Dermis blood vessel endothelial cell (primary cell): ENCODE measurements at regions not wholly inside any gene's neighbourhood (a gene's known extent, or its start where the extent isn't known, plus 50 kb on each side); places are given as distances from the start of the nearest gene placed in this dataset.

Source experiments
- DNase-seq: peaks from one replicate; pipeline ENCODE4 v3.0.0; 2010

DNA sequence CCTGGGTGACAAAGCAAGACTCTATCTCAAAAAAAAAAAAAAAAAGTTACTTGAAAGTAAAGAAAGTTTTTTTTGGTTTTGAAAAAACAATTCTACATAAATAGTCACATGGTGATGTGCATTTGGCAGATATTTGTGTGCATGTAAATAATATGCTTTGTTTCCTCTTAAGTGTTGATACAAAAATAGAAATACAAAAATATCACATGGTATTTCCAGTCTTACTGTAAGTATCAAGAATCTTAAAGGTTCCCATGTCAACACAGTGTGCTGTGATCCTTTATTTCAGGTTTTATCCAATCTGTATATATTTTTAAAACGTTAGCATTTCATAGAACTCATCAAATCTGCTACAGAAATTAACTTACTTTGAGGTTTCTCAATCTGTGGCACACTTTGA lies 521.9 kb downstream of the TLE4 start:
- DNase-seq = no peak

DNA sequence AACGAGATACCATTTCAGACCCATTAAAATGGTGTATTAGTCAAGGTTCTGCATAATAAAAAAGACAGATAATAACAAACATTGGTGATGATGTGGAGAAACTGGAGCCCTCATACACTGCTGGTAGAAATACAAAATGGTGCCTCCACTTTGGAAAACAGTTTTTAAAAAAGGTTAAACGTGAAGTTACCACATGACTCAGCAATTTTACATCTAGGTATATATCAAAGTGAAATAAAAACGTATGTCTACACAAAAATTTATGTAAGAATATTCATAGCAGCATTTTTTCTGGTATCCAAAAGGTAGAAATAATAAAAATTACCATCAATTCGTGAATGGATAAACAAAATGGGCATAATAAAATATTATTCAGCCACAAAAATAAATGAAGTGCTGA lies 519.8 kb downstream of the TLE4 start:
- DNase-seq = no peak

DNA sequence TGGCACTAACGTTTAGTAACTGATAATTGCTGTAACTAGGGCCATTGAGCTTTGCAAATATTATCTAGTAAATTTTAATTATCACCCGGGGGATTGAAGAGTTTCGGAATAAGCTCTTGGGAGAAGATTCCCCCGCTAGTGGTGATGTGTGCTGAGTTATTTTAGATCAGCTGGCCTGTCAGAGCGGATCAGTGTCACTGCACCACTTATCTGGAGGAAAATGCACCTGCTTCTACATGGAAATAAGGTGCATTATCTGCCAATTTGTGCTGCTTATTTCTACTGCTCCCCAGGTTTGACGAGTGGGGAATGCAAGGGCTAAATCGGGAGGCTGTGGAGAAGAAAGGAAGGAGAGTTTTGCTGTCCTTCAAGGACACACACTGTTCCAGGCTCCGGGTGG lies 518.6 kb downstream of the TLE4 start:
- DNase-seq = no peak

DNA sequence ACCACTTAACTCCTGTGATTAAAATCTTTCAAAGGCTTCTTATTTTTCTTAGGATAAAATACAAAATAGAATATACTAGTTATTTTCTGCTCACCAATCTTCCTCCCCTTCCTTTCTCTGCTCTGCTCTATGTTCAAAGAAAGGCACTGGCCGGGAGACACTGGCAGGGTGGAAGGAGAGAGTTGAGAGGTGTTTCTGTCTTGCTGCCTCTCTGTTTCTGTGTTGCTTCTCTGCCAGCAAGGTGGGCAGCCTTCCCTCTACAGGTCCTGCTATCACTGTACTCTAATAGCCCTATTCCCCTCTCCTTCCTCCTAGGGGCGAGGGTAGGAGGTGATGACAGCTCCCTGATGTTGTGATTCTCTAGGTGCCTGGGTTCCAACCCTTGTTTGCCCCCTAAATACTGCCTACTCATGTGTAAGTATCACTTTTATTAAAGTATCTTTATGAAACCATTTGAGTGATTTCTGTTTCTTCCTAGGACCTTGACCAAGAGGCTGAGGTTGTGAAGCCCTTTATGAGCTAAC lies 515.1 kb downstream of the TLE4 start:
- DNase-seq = no peak

DNA sequence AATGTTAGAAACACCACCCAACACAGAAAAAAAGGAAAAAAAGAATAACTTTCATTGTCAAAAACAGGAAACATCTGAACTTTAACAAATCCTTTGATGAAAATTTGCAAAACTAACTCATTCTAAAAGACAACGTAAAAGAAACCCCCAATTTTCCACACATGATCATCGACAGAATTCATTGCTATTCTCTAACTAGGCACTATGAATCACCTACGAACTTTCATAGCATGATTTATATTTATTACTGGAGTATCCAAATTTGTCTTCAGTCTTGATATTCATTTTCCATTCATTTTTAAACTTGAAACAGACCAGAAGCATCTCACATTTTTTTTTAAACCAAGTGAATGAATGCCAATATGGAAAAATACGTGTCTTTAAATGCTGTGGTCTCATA lies 514.6 kb downstream of the TLE4 start:
- no peak for DNase-seq

DNA sequence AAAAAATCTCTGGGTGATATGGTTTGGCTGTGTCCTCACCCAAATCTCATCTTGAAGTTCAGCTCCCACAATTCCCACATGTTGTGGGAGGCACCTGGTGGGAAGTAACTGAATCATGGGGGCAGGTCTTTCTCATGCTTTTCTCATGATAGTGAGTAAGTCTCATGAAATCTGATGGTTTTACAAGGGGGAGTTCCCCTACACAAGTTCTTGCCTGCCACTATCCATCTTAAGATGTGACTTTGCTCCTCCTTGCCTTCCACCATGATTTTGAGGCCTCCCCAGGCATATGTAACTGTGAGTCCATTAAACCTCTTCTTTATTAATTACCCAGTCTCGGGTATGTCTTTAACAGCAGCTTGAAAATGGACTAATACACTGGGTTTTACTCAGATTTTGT lies 513.9 kb downstream of the TLE4 start:
- no peak for DNase-seq

DNA sequence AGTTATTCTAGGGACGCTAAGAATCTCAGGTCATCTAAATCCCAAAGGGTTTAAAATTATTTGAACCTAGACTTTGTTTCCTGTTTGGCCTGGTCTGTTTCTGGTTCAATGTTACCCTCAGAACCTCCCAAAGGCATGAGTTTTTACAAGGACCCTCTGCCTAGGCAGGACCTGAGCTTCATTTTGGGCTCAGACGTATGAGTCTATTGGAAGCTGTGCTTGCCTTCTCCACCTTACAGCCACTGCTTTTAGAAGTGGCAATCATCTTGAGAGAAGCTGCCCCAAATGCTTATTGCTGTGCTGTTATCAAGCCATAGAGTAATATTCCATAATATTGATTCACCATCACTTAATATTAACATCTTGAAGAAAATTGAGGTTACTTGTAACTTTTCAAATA lies 510.4 kb downstream of the TLE4 start:
- no peak for DNase-seq

DNA sequence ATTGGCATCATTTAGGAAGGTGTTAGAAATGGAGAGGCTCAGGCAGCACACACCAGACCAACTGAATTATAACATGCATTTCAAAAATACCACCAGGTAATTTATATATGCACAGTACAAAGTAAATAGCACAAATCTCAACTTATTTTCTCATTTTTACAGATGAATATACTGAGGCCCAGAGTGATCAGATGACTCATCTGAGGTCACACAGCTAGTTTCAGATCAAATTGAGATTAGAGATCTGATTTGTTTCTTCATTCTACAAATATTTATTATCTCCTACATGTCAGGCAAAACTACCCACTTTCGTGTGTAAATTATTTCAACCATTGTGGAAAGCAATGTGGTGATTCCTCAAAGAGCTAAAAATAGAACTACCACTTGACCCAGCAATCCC lies 507.1 kb downstream of the TLE4 start:
- no peak for DNase-seq

DNA sequence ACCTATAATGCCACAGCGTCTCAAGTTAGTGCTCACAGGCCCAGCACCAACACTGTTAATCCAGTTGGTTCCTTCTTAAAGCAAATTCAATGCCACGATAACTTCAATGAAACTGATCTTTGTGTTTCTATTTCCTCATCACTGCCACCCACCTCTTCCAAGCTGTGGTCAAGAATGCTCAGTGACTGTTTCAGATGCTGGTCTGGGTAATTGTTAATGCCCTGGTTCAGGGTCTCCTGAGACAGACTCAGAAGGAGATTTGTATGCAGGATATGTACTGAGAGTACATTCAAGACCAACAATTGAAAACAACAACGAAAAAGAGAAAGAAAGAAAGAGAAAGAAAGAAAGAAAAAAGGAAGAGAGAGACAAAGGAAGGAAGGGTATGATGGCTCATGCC lies 505.3 kb downstream of the TLE4 start:
- no peak for DNase-seq

DNA sequence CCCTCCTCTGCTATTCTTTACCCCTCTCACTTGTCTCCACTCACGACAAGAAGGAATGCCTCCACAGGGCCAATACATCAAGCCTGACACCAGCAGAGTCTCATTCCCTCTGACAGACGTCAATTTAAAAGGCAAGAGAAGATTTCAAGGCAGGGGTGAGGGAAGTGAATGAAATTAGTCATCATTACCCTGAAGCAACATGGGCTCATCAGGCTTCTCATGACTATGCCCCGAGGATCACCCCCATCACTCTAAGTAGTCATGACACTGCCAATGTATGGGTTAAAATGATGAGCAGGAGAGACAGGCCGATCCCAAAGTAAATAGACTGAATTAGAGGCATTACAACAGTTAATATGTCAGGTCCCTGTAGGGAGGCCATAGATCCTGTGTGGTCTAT lies 504.4 kb downstream of the TLE4 start:
- DNase-seq = no peak

DNA sequence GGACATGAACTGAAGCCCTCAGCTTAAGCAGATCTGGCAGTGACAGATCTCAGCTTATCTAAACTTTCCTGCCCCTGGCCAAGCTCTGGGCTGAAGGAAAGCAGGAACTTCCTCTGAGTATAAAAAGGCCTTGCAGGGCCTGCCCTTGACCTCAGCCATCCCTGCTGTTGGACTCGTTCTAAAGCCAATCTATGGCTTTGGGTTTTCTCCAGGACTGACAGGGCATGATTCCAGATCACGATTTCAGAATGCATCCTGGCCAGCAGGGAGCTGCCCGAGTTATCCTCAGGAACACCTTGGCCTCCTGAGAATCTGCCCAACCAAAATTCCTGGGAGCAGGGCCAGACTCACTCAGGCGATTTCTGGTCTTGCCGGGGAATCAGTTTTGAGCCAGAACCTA lies 502.7 kb downstream of the TLE4 start:
- DNase-seq = no peak

DNA sequence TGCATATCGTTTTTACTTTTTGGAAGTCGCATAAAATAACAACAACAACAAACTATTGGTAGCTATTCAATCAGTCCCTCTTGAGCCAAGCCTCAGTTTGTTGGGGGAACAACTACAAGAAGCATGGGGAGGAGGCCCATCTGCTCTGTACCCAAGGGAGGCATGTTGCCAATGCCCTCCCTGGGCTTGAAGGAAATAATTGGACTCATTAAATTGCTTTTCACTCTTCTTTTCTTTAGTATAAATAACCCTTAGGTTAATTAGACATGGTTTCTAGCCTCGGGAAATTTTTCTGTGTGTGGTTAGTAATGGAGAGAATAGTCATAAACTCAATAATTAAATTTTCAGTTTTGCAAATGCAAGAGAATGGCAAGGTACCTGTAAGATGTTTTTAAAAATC lies 500.7 kb downstream of the TLE4 start:
- no peak for DNase-seq

DNA sequence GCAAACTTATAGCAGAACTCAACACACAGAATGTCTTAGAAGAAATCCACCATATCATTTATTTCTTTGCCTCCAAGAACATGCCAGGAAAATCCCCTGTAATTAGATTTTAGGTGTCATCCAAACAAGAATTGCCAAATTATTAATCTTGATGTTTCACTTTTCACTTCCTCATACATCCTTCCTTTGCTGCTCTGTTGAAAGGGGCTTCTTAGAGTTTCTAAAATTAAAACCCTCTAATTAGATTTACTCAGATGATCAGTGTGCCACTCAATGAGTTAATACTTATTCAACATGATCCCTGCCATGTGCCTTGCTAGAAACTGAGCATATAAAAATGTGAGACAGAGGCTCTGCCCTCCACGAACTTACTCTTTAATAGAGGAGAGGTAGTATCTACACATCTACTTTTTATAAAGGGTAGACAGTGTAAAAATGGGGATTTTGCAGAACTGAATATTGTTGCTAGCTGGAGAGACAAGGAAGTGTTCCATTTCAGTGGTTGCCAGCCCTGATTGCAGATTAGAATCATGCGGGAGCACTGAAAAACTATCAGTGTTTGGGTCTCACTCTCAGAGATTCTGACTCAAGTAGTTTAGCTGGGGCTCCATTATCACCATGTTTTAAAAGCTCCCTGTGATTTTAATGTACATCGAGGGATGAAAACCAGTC lies 498.4 kb downstream of the TLE4 start:
- no peak for DNase-seq

DNA sequence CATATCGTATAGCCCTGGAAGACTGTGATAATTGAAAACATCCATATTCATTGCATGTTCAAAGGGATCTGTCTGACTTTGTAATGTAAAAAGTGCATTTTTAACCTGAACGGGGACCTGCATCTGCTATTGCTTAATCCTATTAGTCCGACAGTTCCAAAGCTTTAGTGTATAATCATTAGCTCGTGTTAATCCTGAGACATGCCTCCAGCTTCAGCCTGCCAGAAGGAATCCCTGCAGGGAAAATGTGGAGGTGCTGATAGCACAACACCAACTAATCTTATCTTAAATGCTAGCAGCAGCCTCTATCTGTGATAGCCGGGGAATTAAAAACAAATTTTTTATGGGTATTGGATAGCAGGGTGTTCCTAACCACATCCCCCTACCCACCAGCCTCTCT lies 495.2 kb downstream of the TLE4 start:
- DNase-seq = no peak

DNA sequence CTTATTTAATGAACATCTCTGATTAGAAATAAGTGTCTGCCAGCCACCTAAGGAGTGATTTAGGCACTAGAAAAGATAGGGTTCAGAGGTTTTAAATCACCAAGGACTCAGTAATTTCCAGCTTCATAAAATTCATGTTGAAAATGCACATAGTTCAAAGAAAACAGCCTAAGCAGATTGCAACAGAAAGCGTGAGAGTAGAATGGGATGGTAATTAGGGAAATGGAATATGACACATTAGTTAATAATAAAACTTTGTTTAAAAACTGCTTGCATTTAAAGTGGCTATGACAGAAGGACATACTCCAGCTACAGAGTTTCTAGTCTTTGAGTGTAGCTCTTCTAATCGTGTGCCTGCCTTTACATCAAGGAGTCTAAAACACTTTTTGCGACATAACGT lies 490.8 kb downstream of the TLE4 start:
- no peak for DNase-seq

DNA sequence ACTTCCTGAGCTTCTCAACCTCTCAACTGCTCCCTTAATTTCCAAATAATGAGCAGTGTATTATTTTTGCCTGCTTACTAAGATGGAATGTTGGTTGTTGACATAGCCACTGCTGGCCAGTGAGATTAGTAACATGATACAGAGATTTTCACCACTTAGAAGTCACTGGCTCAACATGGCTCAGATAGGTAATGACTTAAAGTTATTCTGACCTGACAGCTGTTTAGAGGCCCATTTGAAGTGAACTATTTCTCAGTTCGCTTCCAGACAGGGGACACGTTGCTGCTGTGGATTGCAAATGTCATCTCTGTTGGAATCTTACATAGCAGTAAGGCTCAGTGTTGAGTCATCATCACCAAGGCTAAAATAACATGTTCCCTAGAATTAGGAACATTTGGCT lies 490.2 kb downstream of the TLE4 start:
- DNase-seq = no peak

DNA sequence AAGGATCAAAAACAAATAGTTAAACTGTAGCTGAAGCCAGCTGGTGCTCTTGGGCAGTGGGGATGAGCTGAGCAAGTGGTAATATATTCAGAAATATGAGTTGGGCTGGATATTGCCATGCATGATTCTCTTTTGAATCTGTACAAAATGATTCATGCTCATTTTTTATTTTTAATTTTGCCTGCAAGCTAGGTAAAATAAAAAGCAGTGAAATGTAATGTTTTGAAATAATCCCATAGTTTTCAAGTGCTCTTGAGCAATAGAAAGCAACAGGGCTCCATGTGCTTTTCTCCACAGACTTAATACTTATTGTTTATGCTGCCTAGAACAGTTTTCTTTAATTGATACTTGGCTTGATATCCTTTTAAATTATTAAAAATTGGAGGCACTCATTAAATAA lies 489.3 kb downstream of the TLE4 start:
- no peak for DNase-seq

DNA sequence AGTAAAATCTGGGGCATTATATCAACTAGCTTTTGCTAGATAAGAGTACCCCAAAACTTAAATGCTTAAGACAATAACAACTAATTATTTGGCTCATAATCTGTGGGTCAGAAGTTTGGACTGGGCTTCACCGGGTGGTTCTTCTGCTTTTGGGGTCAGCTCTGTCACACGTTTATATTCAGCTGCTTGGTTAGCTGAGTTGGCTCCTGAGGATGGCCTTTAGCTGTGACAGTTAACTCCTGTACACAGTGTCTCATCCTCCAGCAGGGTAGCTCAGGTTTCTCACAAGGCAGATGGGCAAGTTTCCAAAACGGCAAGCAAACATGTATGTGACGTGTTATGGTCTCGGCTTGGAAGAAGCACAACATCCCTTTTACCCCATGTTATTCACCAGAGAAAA lies 488.2 kb downstream of the TLE4 start:
- DNase-seq = no peak

DNA sequence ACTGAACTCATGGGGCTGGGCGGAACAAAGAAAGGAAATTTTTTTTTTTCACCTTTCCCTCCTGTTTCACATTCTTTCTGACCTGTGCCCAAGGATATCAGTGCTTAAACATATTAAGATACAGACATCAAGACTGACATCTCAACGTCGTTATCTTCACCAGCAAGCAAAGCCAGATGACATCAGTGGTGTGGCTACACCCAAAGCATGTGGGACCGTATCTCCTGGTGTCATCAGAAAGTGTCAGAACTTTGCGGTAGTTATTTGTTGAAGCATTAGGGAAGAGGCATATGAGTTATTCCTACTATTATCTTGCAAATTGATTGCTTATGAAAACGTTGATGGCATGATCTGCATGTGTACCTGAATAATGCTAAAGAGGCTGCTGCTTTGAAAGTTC lies 487.4 kb downstream of the TLE4 start:
- no peak for DNase-seq

DNA sequence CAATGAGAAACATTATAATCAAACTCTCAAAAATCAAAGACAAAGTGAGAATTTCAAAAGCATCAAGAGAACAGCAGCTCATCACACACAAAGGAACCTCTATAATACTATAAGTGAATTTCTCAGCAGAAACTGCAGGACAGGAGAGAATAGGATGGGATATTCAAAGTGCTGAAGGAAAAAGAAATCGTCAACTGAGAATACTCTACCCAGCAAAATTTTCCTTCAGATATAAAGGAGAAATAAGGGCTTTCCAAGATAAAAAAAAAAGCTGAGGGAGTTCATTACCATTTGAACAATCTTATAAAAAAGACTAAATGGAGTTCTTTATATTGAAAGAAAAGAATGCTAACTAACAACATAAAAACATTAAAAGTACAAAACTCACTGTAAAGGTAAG lies 481.1 kb downstream of the TLE4 start:
- no peak for DNase-seq

DNA sequence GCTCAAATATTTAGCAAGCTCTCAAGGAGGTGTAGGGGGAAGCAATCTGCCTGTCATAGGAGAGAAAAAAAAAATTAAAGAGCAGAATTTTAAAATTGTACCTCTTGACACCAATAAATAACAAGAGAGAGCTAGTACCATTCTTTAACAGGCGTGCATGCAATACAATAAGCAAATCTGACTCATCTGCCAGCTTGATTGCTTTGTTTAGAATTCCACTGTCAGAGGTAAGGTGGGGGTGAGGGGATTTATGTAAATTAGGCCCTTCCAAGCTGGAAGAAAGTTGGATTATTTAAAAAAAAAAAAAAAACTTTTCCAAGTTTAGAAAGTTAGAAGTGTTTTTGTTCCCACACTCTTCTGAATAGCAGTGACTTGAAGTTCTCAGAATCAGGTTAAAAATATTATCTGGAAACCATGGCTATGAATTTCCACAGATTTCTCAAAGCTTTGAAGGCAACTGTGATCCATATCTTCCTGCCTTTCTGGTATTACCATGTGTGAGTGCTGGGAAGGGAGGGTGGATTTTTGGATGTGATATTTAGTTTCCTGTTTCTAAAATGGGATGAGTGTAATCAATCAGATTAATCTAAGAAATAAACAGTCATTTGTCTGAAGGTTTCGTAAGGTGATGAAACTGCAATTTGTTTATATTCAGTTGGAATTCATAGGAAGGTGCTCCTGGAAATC lies 477.5 kb downstream of the TLE4 start:
- DNase-seq = no peak

DNA sequence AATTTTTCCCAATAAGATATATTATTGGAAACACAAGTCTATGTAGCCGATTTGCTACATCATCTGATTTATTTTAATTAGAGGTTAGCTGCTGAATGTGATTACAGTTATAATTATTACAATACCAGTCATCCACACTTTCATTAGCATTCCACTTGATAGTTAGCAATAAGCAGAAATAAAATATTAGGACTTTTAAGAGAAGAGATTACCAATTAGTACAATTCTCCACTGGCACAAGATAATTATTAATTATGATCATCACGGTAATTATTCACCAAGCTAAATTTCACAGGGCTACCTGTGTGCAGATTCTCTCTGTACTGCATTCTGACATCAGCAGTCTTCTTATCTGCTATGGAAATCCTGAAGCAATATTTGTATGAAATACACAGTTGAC lies 474.7 kb downstream of the TLE4 start:
- no peak for DNase-seq

DNA sequence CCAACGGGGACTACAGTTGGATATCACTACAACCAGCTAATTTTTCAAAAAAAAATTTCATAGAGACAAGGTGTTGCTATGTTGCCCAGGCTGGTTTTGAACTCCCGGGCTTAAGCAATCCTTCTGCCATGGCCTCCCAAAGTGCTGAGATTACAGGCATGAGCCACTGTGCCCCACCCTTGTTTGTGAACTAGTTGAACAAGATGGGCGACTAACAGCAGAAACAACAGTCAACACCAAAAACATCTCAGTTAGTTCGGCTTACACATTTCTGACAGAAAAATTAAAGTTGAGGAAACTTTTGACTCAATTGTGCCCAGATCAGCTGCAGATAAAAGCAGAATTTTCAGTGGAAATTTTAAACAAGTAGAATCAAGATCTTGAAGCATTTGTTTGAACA lies 470.1 kb downstream of the TLE4 start:
- DNase-seq = no peak

DNA sequence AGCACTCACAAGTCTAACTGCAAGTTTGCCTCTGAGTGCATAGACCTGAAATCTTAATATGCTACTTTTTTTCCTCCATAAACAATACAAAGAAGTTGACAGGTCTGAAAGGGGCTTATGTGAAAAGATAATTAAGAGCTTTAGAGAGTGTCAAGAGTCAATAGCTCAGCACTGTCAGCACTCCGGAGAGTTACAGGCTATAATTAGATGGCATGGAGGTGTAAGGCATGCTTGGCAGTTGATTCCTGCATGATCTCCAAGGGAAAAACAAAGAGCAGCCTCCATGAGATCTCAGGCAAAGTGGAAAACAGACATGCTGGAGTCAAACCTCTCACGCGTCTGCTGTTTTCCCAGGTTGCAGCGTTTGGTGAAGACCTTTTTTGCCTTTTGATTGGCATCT lies 468.7 kb downstream of the TLE4 start:
- DNase-seq = no peak

DNA sequence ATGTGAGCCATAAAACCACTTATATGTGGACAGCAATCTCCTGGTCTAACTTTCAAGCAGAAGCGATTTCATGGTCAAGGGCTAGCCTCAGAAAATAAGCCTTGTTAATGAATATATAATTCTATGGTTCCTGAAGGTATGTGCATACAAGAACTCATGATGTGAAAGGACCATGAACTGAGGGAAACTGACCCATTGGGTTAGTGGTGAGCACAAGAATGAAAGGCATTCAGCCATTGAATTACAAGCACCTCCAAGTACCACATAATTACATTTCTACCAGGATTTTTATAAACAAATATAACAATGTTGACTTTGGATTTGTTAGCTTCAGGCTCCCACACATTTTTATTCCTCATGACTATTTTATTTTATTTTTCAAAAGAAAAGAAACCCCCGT lies 459.0 kb downstream of the TLE4 start:
- DNase-seq = no peak
